Muscle layer of colon (tissue), 2 donors: ENCODE measurements at regions not wholly inside any gene's neighbourhood (a gene's known extent, or its start where the extent isn't known, plus 50 kb on each side); places are given as distances from the start of the nearest gene placed in this dataset.
"Not testable (repeated sequence)": the region's sequence is repeated elsewhere in the genome, so short reads cannot be mapped to it uniquely, and the experiment has no call there.

Experiments used
- H3K27ac ChIP-seq: one replicate; pipeline ENCODE4 v1.7.0; 2013; ENCODE audit warnings: low read depth, mild to moderate bottlenecking, low read length, moderate library complexity
- H3K27me3 ChIP-seq, 2 donors: one replicate each; pipeline ENCODE4 v1.7.0; 2013; ENCODE audit warnings: low read length in 2 of 2, mild to moderate bottlenecking in 2 of 2; ENCODE audit not compliant: insufficient read depth in 2 of 2, control insufficient read depth in 1 of 2
- H3K36me3 ChIP-seq: one replicate; pipeline ENCODE4 v1.7.0; 2013; ENCODE audit warnings: mild to moderate bottlenecking, low read length; ENCODE audit not compliant: insufficient read depth
- H3K4me1 ChIP-seq: one replicate; pipeline ENCODE4 v1.7.0; 2013; ENCODE audit warnings: mild to moderate bottlenecking, low read length; ENCODE audit not compliant: insufficient read depth
- H3K4me3 ChIP-seq, 2 donors: one replicate each; pipeline ENCODE4 v1.7.0; 2013; ENCODE audit warnings: low read length in 2 of 2, low read depth in 1 of 2, mild to moderate bottlenecking in 1 of 2, moderate library complexity in 1 of 2
- H3K9ac ChIP-seq: one replicate; pipeline ENCODE4 v1.7.0; 2013; ENCODE audit warnings: low read length
- H3K9me3 ChIP-seq: one replicate; pipeline ENCODE4 v1.7.0; 2013; ENCODE audit warnings: mild to moderate bottlenecking, low read length
- donor health status: abdominal sarcoma.
- donor health status: Adenocarcinoma of cecum.

- no peak overlapping the region for H3K9ac ChIP-seq
- H3K9me3 ChIP-seq, result no peaks in the 10 kb centered on the region
- no peaks in the 10 kb centered on the region for H3K36me3 ChIP-seq
- H3K4me1 ChIP-seq, result no peaks in the 10 kb centered on the region
- H3K27ac ChIP-seq, result no peak overlapping the region
- H3K4me3 ChIP-seq, result no peak overlapping the region
- no peaks in the 10 kb centered on the region for H3K27me3 ChIP-seq
Measured at GRCh38 chr1:221564891-221565290, 177.0 kb downstream of the DUSP10 start.

- no peaks in the 10 kb centered on the region for H3K36me3 ChIP-seq
- H3K27ac ChIP-seq, result no peak overlapping the region
- no peak overlapping the region for H3K4me3 ChIP-seq
- H3K4me1 ChIP-seq, result no peaks in the 10 kb centered on the region
- no peaks in the 10 kb centered on the region for H3K9me3 ChIP-seq
- no peaks in the 10 kb centered on the region for H3K27me3 ChIP-seq
- no peak overlapping the region for H3K9ac ChIP-seq
Measured at GRCh38 chr1:221565711-221566110, 176.2 kb downstream of the DUSP10 start.

DNA sequence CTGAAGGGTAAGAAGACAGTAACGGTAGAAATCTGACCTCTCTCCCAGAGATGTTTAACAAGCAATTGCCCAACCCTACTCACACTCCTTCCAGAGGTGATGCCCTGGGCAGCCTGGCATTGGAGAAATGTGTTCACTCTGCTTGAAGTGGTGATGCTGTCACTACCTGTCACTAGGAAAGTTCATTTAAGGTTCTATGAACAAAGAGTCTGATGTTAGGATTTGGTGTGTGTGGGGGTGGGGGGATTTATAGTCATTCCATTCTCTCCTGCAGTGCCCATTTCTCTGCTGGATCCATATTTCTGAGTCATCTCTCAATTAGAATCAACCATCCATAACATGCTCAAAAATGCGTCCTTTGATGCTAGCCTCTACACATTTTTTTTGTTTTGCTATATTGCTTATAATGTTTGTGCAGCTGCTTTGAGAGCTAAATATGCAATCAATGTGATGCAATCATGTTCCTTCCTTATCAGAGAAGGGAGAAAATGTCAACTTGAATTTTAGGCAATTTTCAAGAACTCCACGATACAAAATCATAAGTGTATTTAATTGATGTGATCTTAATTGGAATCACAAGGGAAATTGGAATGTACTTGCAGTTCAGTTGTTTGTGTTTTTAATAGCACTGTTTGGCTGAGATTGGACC is 173.9 kb downstream of the DUSP10 start:
- no peaks in the 10 kb centered on the region for H3K4me1 ChIP-seq
- H3K36me3 ChIP-seq, result no peaks in the 10 kb centered on the region
- no peak overlapping the region for H3K27ac ChIP-seq
- no peaks in the 10 kb centered on the region for H3K27me3 ChIP-seq
- no peaks in the 10 kb centered on the region for H3K9me3 ChIP-seq
- no peak overlapping the region for H3K9ac ChIP-seq
- H3K4me3 ChIP-seq, result no peak overlapping the region

DNA sequence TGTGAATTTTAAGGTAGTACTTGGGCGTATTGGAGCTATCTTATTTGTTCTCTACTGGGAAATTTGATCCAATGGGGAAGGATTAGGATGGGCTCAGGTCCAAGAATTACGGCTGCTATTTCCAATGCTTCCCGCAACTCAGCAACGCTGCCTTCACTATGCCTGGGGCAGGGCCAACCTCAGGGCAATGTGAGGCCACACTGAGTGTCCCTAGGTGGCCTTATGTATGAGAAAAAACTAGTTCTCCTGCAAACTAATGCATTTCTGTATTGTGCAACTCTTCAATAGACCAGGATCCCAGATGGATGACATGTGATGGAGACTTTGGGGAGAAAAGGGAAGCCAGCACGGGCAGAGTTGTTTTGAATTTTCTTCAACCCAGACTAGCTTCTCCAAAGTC is 168.1 kb downstream of the DUSP10 start:
- Histone ChIP-seq H3K9me3 (no peaks in the 10 kb centered on the region), H3K27me3 (no peaks in the 10 kb centered on the region), H3K4me1 (no peaks in the 10 kb centered on the region), H3K27ac (no peak overlapping the region), H3K36me3 (no peaks in the 10 kb centered on the region), H3K4me3 (no peak overlapping the region), H3K9ac (no peak overlapping the region)

GRCh38 chr1:221574529-221574928 is 167.4 kb downstream of the DUSP10 start:
- no peak overlapping the region for H3K4me3 ChIP-seq
- H3K36me3 ChIP-seq, result no peaks in the 10 kb centered on the region
- H3K4me1 ChIP-seq, result no peaks in the 10 kb centered on the region
- H3K9ac ChIP-seq, result no peak overlapping the region
- no peaks in the 10 kb centered on the region for H3K9me3 ChIP-seq
- no peaks in the 10 kb centered on the region for H3K27me3 ChIP-seq
- no peak overlapping the region for H3K27ac ChIP-seq

GRCh38 chr1:221575605-221576004 is 166.3 kb downstream of the DUSP10 start:
- Histone ChIP-seq H3K9me3 (no peaks in the 10 kb centered on the region), H3K36me3 (no peaks in the 10 kb centered on the region), H3K9ac (no peak overlapping the region), H3K27me3 (no peaks in the 10 kb centered on the region), H3K4me3 (no peak overlapping the region), H3K27ac (no peak overlapping the region), H3K4me1 (no peaks in the 10 kb centered on the region)

DNA sequence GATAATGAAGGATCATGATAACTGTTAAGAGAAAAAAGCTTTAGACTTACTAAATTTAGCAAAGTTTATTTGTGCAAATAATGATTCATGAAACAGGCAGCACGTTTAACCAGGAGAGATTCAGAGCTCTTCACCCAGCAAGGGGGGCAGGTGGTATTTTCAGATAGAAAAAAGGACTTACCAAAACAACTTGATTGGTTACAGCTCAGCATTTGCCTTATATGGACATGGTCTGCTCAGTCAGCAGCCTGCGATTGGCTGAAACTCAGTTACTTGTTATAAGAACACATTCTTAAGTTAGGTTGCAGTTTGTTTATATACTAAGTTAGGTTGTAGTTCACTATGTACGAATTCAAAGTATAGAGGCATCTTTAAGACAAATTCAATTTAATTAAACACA is 165.6 kb downstream of the DUSP10 start:
- H3K9ac ChIP-seq, result no peak overlapping the region
- H3K27ac ChIP-seq, result no peak overlapping the region
- H3K36me3 ChIP-seq, result no peaks in the 10 kb centered on the region
- H3K9me3 ChIP-seq, result no peaks in the 10 kb centered on the region
- H3K27me3 ChIP-seq, result no peaks in the 10 kb centered on the region
- H3K4me1 ChIP-seq, result no peaks in the 10 kb centered on the region
- H3K4me3 ChIP-seq, result no peak overlapping the region

- H3K4me1 ChIP-seq, result no peaks in the 10 kb centered on the region
- H3K36me3 ChIP-seq, result no peaks in the 10 kb centered on the region
- H3K9me3 ChIP-seq, result no peaks in the 10 kb centered on the region
- no peak overlapping the region for H3K27ac ChIP-seq
- no peak overlapping the region for H3K4me3 ChIP-seq
- no peak overlapping the region for H3K9ac ChIP-seq
- no peaks in the 10 kb centered on the region for H3K27me3 ChIP-seq
Measured at GRCh38 chr1:221583465-221583864, 158.4 kb downstream of the DUSP10 start.

DNA sequence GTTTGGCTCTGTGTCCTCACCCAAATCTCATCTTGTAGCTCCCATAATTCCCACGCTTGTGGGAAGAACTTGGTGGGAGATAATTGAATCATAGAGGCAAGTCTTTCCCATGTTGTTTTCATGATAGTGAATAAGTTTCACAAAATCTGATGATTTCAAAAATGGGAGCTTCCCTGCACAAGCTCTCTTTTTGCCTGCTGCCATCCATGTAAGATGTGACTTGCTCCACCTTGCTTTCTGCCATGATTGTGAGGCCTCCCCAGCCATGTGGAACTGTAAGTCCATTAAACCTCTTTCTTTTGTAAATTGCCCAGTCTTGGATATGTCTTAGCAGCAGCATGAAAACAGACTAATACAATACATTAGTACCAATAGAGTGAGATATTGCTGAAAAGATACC is 154.9 kb downstream of the DUSP10 start:
- not testable (repeated sequence) for H3K9me3 ChIP-seq, H3K27ac ChIP-seq, H3K36me3 ChIP-seq, H3K9ac ChIP-seq, H3K4me3 ChIP-seq, H3K27me3 ChIP-seq, H3K4me1 ChIP-seq

DNA sequence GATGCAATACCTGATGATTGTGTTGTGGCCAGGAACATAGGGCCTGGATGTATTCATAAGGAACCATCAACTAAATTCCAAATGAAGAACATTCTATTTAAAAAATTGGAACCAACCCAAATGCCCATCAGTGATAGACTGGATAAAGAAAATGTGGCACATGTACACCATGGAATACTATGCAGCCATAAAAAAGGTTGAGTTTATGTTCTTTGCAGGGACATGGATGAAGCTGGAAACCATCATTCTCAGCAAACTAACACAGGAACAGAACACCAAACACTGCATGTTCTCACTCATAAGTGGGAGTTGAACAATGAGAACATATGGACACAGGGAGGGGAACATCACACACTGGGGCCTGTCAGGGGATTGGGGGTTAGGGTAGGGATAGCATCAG is 150.6 kb downstream of the DUSP10 start:
- not testable (repeated sequence) for H3K27me3 ChIP-seq, H3K4me3 ChIP-seq, H3K9me3 ChIP-seq, H3K36me3 ChIP-seq, H3K4me1 ChIP-seq, H3K27ac ChIP-seq, H3K9ac ChIP-seq

- H3K4me1 ChIP-seq, result no peaks in the 10 kb centered on the region
- no peak overlapping the region for H3K9ac ChIP-seq
- H3K27me3 ChIP-seq, result no peaks in the 10 kb centered on the region
- no peaks in the 10 kb centered on the region for H3K36me3 ChIP-seq
- H3K27ac ChIP-seq, result no peak overlapping the region
- no peaks in the 10 kb centered on the region for H3K9me3 ChIP-seq
- H3K4me3 ChIP-seq, result no peak overlapping the region
Measured at GRCh38 chr1:221594576-221594975, 147.3 kb downstream of the DUSP10 start.

DNA sequence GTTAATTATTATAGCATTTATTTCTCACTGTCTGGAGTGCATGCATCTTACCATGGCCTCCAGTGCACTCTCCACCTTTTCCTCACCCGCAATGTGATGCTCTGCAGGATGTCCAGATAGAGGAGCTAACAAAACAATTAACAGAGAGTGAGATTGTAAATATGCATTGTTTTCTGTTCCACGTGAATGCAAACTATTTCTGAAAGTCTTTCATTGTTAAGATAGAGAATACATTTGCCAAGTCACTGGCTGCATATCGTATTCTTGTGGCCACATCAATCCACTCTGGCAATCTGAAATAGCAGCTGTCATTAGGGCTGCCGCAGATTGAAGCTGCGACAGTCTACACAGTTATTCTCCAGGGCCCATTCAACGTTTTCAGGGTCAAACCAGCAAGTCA is 143.8 kb downstream of the DUSP10 start:
- H3K9me3 ChIP-seq, result no peaks in the 10 kb centered on the region
- no peak overlapping the region for H3K27ac ChIP-seq
- no peaks in the 10 kb centered on the region for H3K27me3 ChIP-seq
- H3K36me3 ChIP-seq, result no peaks in the 10 kb centered on the region
- H3K4me3 ChIP-seq, result no peak overlapping the region
- H3K4me1 ChIP-seq, result no peaks in the 10 kb centered on the region
- H3K9ac ChIP-seq, result no peak overlapping the region
